ENCODE measurements at regions not wholly inside any gene's neighbourhood (a gene's known extent, or its start where the extent isn't known, plus 50 kb on each side); places are given as distances from the start of the nearest gene placed in this dataset.

- TF ChIP-seq, protein P1, sequence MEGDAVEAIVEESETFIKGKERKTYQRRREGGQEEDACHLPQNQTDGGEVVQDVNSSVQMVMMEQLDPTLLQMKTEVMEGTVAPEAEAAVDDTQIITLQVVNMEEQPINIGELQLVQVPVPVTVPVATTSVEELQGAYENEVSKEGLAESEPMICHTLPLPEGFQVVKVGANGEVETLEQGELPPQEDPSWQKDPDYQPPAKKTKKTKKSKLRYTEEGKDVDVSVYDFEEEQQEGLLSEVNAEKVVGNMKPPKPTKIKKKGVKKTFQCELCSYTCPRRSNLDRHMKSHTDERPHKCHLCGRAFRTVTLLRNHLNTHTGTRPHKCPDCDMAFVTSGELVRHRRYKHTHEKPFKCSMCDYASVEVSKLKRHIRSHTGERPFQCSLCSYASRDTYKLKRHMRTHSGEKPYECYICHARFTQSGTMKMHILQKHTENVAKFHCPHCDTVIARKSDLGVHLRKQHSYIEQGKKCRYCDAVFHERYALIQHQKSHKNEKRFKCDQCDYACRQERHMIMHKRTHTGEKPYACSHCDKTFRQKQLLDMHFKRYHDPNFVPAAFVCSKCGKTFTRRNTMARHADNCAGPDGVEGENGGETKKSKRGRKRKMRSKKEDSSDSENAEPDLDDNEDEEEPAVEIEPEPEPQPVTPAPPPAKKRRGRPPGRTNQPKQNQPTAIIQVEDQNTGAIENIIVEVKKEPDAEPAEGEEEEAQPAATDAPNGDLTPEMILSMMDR (IDR thresholded peaks at IDR 0.05; ENCODE audit: low read length), result no peak
- TF ChIP-seq EZH2 (IDR thresholded peaks at IDR 0.05; ENCODE audit: borderline replicate concordance, low read length), result no peak
Observed at GRCh38 chr4:124762956-124763355, 50.4 kb upstream of the ANKRD50 start.

All from OCI-LY1 (cell line).